ENCODE measurements at regions not wholly inside any gene's neighbourhood (a gene's known extent, or its start where the extent isn't known, plus 50 kb on each side); places are given as distances from the start of the nearest gene placed in this dataset.

GRCh38 chr16:16830401-16830800, 451.5 kb downstream of the NPIPA7 start:
- 100% methylated on average over 1 of the region's 1 CpG for WGBS, 2 experiments
- Histone ChIP-seq H3K4me3 (ENCODE audit: insufficient read depth, low read depth, low read length) (no peak overlapping the region), H3K4me1 (ENCODE audit: control insufficient read depth, insufficient read depth, low read length) (no peaks in the 10 kb centered on the region), H3K36me3 (ENCODE audit: control insufficient read depth, insufficient read depth, low read length) (no peaks in the 10 kb centered on the region), H3K27ac (ENCODE audit: insufficient read depth, low read depth, low read length, poor library complexity, severe bottlenecking) (no peak overlapping the region), H3K27me3 (ENCODE audit: control insufficient read depth, insufficient read depth, low read length, poor library complexity, severe bottlenecking) (no peaks in the 10 kb centered on the region), H3K9me3 (ENCODE audit: control insufficient read depth, low read length) (no peaks in the 10 kb centered on the region)

DNA sequence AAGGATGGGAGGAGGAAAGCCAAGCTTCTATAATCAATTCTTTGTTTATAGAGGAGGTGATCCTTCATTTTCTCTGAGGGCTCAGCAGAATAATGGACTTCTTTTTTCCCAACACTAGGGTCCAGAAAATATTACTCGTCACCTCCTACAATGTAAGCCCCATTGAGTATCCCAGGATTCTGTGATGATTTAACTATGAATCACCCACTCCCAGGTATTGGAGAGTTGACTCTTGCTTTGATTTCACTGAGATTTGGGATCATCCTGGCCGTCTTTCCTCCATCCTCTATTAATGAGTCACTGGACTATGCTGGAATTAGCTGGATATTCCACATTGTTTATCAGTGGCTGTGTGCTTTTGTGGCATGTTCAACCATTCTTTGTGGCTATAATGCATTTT, 452.0 kb downstream of the NPIPA7 start:
- Histone ChIP-seq H3K36me3 (ENCODE audit: control insufficient read depth, insufficient read depth, low read length) (no peaks in the 10 kb centered on the region), H3K27me3 (ENCODE audit: control insufficient read depth, insufficient read depth, low read length, poor library complexity, severe bottlenecking) (no peaks in the 10 kb centered on the region), H3K27ac (ENCODE audit: insufficient read depth, low read depth, low read length, poor library complexity, severe bottlenecking) (no peak overlapping the region), H3K4me3 (ENCODE audit: insufficient read depth, low read depth, low read length) (no peak overlapping the region), H3K4me1 (ENCODE audit: control insufficient read depth, insufficient read depth, low read length) (no peaks in the 10 kb centered on the region), H3K9me3 (ENCODE audit: control insufficient read depth, low read length) (no peaks in the 10 kb centered on the region)
- WGBS, 2 experiments, result 92 to 98% methylated on average over 2 of the region's 2 CpGs

DNA sequence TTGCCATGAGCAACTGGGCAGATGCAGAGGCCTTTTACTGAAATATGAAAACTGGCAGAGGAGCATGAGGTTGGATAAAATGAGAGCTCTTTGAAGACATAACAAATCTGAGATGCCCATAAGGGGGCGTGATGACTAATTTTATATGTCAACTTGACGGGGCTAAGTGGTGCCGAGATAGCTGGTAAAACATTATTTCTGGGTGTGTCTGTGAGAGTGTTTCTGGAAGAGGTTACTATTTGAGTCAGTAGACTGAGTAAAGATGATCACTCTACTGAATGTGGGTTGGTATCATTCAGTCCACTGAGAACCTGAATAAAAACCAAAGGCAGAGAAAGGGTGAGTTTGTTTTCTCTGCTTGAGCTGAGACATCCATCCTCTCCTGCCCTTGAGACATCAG, 454.2 kb downstream of the NPIPA7 start:
- Histone ChIP-seq H3K4me3 (ENCODE audit: insufficient read depth, low read depth, low read length) (no peak overlapping the region), H3K27me3 (ENCODE audit: control insufficient read depth, insufficient read depth, low read length, poor library complexity, severe bottlenecking) (no peaks in the 10 kb centered on the region), H3K36me3 (ENCODE audit: control insufficient read depth, insufficient read depth, low read length) (no peaks in the 10 kb centered on the region), H3K27ac (ENCODE audit: insufficient read depth, low read depth, low read length, poor library complexity, severe bottlenecking) (no peak overlapping the region), H3K4me1 (ENCODE audit: control insufficient read depth, insufficient read depth, low read length) (no peaks in the 10 kb centered on the region), H3K9me3 (ENCODE audit: control insufficient read depth, low read length) (no peaks in the 10 kb centered on the region)
- 96 to 97% methylated on average over 3 of the region's 3 CpGs for WGBS, 2 experiments

- no peaks in the 10 kb centered on the region for H3K36me3 ChIP-seq (ENCODE audit: control insufficient read depth, insufficient read depth, low read length)
- no peak overlapping the region for H3K27ac ChIP-seq (ENCODE audit: insufficient read depth, low read depth, low read length, poor library complexity, severe bottlenecking)
- no peaks in the 10 kb centered on the region for H3K27me3 ChIP-seq (ENCODE audit: control insufficient read depth, insufficient read depth, low read length, poor library complexity, severe bottlenecking)
- WGBS, 2 experiments, result 73 to 75% methylated on average over 5 of the region's 5 CpGs
- no peak overlapping the region for H3K4me3 ChIP-seq (ENCODE audit: insufficient read depth, low read depth, low read length)
- H3K4me1 ChIP-seq (ENCODE audit: control insufficient read depth, insufficient read depth, low read length), result no peaks in the 10 kb centered on the region
- H3K9me3 ChIP-seq (ENCODE audit: control insufficient read depth, low read length), result no peaks in the 10 kb centered on the region
Observed at GRCh38 chr16:16850274-16850673, 471.3 kb downstream of the NPIPA7 start.

DNA sequence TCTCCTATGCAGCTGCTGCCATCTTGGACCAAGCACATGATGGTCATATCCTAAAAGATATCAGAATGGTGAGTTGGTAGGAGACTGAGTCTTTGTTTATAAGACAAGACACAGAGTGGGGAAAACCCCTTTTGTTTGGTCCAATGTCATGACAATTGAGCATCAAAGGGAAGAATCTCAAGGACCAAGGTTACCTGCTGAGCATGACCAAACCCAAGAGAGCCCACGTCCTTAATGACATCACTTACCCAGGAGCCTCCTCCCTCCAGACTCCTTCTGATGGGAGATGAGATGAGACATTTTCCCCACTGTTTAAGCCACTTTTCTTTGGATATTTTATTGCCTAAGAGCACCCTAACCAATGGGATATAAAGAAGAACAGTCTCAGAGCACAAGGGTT, 478.1 kb downstream of the NPIPA7 start:
- no peaks in the 10 kb centered on the region for H3K4me1 ChIP-seq (ENCODE audit: control insufficient read depth, insufficient read depth, low read length)
- no peak overlapping the region for H3K4me3 ChIP-seq (ENCODE audit: insufficient read depth, low read depth, low read length)
- 0% methylated on average over 1 of the region's 1 CpG; no CpG with 5 or more reads in 1 of the 2 experiments for WGBS, 2 experiments
- H3K36me3 ChIP-seq (ENCODE audit: control insufficient read depth, insufficient read depth, low read length), result no peaks in the 10 kb centered on the region
- H3K9me3 ChIP-seq (ENCODE audit: control insufficient read depth, low read length), result no peaks in the 10 kb centered on the region
- H3K27me3 ChIP-seq (ENCODE audit: control insufficient read depth, insufficient read depth, low read length, poor library complexity, severe bottlenecking), result no peaks in the 10 kb centered on the region
- H3K27ac ChIP-seq (ENCODE audit: insufficient read depth, low read depth, low read length, poor library complexity, severe bottlenecking), result no peak overlapping the region

- WGBS, 2 experiments, result 70 to 74% methylated on average over 5 of the region's 5 CpGs
- Histone ChIP-seq H3K36me3 (ENCODE audit: control insufficient read depth, insufficient read depth, low read length) (no peaks in the 10 kb centered on the region), H3K4me1 (ENCODE audit: control insufficient read depth, insufficient read depth, low read length) (no peaks in the 10 kb centered on the region), H3K27me3 (ENCODE audit: control insufficient read depth, insufficient read depth, low read length, poor library complexity, severe bottlenecking) (no peaks in the 10 kb centered on the region), H3K27ac (ENCODE audit: insufficient read depth, low read depth, low read length, poor library complexity, severe bottlenecking) (no peak overlapping the region), H3K4me3 (ENCODE audit: insufficient read depth, low read depth, low read length) (no peak overlapping the region), H3K9me3 (ENCODE audit: control insufficient read depth, low read length) (no peaks in the 10 kb centered on the region)
Observed at GRCh38 chr16:16857603-16858283, 478.8 kb downstream of the NPIPA7 start.

DNA sequence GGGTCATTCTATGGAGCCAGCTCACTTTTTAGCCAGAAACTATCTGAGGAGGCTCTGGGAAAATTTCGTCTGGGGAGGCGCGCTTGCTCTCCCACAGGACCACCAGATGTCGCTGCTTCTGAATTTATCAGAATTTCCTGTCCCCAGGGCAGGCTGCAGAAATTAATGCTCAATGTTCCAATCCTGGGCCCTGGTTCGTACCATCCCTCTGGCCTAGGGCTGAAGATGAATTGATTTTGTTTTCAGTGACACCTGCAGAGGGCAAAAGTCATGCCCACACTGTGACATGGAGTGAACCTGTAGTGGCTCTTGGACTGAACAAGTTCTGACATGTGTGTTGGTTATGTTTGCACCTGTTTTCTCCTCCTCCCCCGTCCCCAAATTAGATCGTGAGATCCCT, 482.6 kb downstream of the NPIPA7 start:
- no peaks in the 10 kb centered on the region for H3K36me3 ChIP-seq (ENCODE audit: control insufficient read depth, insufficient read depth, low read length)
- WGBS, 2 experiments, result 37% methylated on average over 7 of the region's 7 CpGs
- no peak overlapping the region for H3K4me3 ChIP-seq (ENCODE audit: insufficient read depth, low read depth, low read length)
- H3K9me3 ChIP-seq (ENCODE audit: control insufficient read depth, low read length), result no peaks in the 10 kb centered on the region
- no peaks in the 10 kb centered on the region for H3K4me1 ChIP-seq (ENCODE audit: control insufficient read depth, insufficient read depth, low read length)
- no peak overlapping the region for H3K27ac ChIP-seq (ENCODE audit: insufficient read depth, low read depth, low read length, poor library complexity, severe bottlenecking)
- H3K27me3 ChIP-seq (ENCODE audit: control insufficient read depth, insufficient read depth, low read length, poor library complexity, severe bottlenecking), result no peaks in the 10 kb centered on the region

GRCh38 chr16:16863672-16864071, 484.7 kb downstream of the NPIPA7 start:
- H3K4me3 ChIP-seq (ENCODE audit: insufficient read depth, low read depth, low read length), result no peak overlapping the region
- no peaks in the 10 kb centered on the region for H3K27me3 ChIP-seq (ENCODE audit: control insufficient read depth, insufficient read depth, low read length, poor library complexity, severe bottlenecking)
- H3K9me3 ChIP-seq (ENCODE audit: control insufficient read depth, low read length), result no peaks in the 10 kb centered on the region
- no peaks in the 10 kb centered on the region for H3K36me3 ChIP-seq (ENCODE audit: control insufficient read depth, insufficient read depth, low read length)
- peaks cover 6% of the 10 kb centered on the region for H3K4me1 ChIP-seq (ENCODE audit: control insufficient read depth, insufficient read depth, low read length)
- no peak overlapping the region for H3K27ac ChIP-seq (ENCODE audit: insufficient read depth, low read depth, low read length, poor library complexity, severe bottlenecking)
- WGBS, 2 experiments, result 93 to 95% methylated on average over 6 of the region's 6 CpGs

DNA sequence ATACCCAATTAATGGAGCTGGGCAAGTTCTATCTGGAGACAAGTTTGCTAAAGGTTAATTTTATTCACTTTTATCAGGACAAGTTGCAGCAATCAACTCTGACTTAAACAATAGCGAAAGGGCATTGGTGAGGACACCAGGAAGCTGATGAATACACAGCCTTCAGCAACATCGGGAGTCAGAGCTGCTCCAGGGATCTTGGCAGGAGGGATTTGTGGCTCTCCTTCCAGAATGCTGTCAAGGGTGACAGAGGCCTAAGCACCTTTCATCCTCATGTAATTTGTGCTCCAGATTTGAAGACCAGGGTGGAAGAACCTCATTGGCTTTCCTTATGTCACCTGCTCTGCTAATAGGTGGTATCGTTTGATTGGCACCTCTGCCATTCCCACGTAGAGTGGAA, 485.6 kb downstream of the NPIPA7 start:
- 93 to 94% methylated on average over 4 of the region's 4 CpGs for WGBS, 2 experiments
- Histone ChIP-seq H3K4me3 (ENCODE audit: insufficient read depth, low read depth, low read length) (no peak overlapping the region), H3K9me3 (ENCODE audit: control insufficient read depth, low read length) (no peaks in the 10 kb centered on the region), H3K27ac (ENCODE audit: insufficient read depth, low read depth, low read length, poor library complexity, severe bottlenecking) (no peak overlapping the region), H3K4me1 (ENCODE audit: control insufficient read depth, insufficient read depth, low read length) (peaks cover 6% of the 10 kb centered on the region), H3K36me3 (ENCODE audit: control insufficient read depth, insufficient read depth, low read length) (no peaks in the 10 kb centered on the region), H3K27me3 (ENCODE audit: control insufficient read depth, insufficient read depth, low read length, poor library complexity, severe bottlenecking) (no peaks in the 10 kb centered on the region)

- H3K9me3 ChIP-seq (ENCODE audit: control insufficient read depth, low read length), result no peaks in the 10 kb centered on the region
- WGBS, 2 experiments, result 94 to 98% methylated on average over 3 of the region's 3 CpGs
- H3K4me3 ChIP-seq (ENCODE audit: insufficient read depth, low read depth, low read length), result no peak overlapping the region
- no peaks in the 10 kb centered on the region for H3K27me3 ChIP-seq (ENCODE audit: control insufficient read depth, insufficient read depth, low read length, poor library complexity, severe bottlenecking)
- peaks cover 6% of the 10 kb centered on the region for H3K4me1 ChIP-seq (ENCODE audit: control insufficient read depth, insufficient read depth, low read length)
- no peaks in the 10 kb centered on the region for H3K36me3 ChIP-seq (ENCODE audit: control insufficient read depth, insufficient read depth, low read length)
- no peak overlapping the region for H3K27ac ChIP-seq (ENCODE audit: insufficient read depth, low read depth, low read length, poor library complexity, severe bottlenecking)
Observed at GRCh38 chr16:16865374-16865773, 486.4 kb downstream of the NPIPA7 start.

DNA sequence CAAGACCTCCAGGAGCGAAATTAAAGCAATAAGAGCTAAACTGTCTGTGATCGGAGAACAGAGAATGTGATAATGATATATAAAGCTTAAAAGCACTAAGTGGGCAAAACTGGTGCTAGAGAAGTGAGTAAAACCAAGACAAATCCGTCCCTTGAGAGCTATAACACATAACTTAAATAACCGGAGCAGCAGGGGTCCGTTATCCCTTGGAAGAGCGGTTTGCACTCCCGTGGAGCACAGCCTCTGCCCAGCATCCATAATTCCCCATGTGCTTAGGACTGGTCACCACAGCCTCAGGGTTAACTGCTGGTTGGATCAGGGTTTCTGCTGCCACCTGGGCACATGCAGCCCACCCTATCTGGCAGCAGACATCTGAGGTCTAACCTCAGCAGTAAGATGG, 489.0 kb downstream of the NPIPA7 start:
- no peaks in the 10 kb centered on the region for H3K9me3 ChIP-seq (ENCODE audit: control insufficient read depth, low read length)
- no peaks in the 10 kb centered on the region for H3K36me3 ChIP-seq (ENCODE audit: control insufficient read depth, insufficient read depth, low read length)
- H3K4me1 ChIP-seq (ENCODE audit: control insufficient read depth, insufficient read depth, low read length), result peaks cover 6% of the 10 kb centered on the region
- 36 to 48% methylated on average over 7 of the region's 7 CpGs for WGBS, 2 experiments
- H3K27ac ChIP-seq (ENCODE audit: insufficient read depth, low read depth, low read length, poor library complexity, severe bottlenecking), result no peak overlapping the region
- H3K27me3 ChIP-seq (ENCODE audit: control insufficient read depth, insufficient read depth, low read length, poor library complexity, severe bottlenecking), result no peaks in the 10 kb centered on the region
- no peak overlapping the region for H3K4me3 ChIP-seq (ENCODE audit: insufficient read depth, low read depth, low read length)

Measured in ectodermal cell (in vitro differentiated cells).